ENCODE measurements at regions not wholly inside any gene's neighbourhood (a gene's known extent, or its start where the extent isn't known, plus 50 kb on each side); places are given as distances from the start of the nearest gene placed in this dataset.

GRCh38 chr5:42878550-42878949, 66.9 kb upstream of the SELENOP start:
- intact Hi-C loops (cut with DNase I; ENCODE audit: low total_unique reads) = no loop called here
- no peaks in the 10 kb centered on the region for H3K9me3 ChIP-seq
- H3K4me1 ChIP-seq = no peaks in the 10 kb centered on the region
- TF ChIP-seq POLR2A (IDR thresholded peaks at IDR 0.05) = no peak
- TF ChIP-seq CTCF (IDR thresholded peaks at IDR 0.05) = no peak
- H3K36me3 ChIP-seq = no peaks in the 10 kb centered on the region
- no peak overlapping the region for H3K4me3 ChIP-seq
- DNase-seq = no peak
- H3K27ac ChIP-seq = no peak overlapping the region
- H3K27me3 ChIP-seq = no peaks in the 10 kb centered on the region

- no peaks in the 10 kb centered on the region for H3K36me3 ChIP-seq
- intact Hi-C loops (cut with DNase I; ENCODE audit: low total_unique reads) = no loop called here
- no peaks in the 10 kb centered on the region for H3K27me3 ChIP-seq
- H3K9me3 ChIP-seq = no peaks in the 10 kb centered on the region
- TF ChIP-seq CTCF (IDR thresholded peaks at IDR 0.05) = no peak
- TF ChIP-seq POLR2A (IDR thresholded peaks at IDR 0.05) = no peak
- H3K27ac ChIP-seq = no peak overlapping the region
- H3K4me1 ChIP-seq = no peaks in the 10 kb centered on the region
- no peak overlapping the region for H3K4me3 ChIP-seq
- no peak for DNase-seq
Measured at GRCh38 chr5:42878041-42878440, 66.3 kb upstream of the SELENOP start.

GRCh38 chr5:42877431-42877830, 65.7 kb upstream of the SELENOP start:
- intact Hi-C loops (cut with DNase I; ENCODE audit: low total_unique reads) = no loop called here
- no peak for DNase-seq

GRCh38 chr5:42876375-42876844, 64.7 kb upstream of the SELENOP start:
- Histone ChIP-seq H3K27ac (no peak overlapping the region), H3K27me3 (no peaks in the 10 kb centered on the region), H3K4me1 (no peaks in the 10 kb centered on the region), H3K9me3 (no peaks in the 10 kb centered on the region), H3K36me3 (no peaks in the 10 kb centered on the region), H3K4me3 (no peak overlapping the region)
- intact Hi-C loops (cut with DNase I; ENCODE audit: low total_unique reads) = no loop called here
- DNase-seq = no peak
- TF ChIP-seq POLR2A (IDR thresholded peaks at IDR 0.05) (no peak), CTCF (IDR thresholded peaks at IDR 0.05) (no peak)

More at GRCh38 chr5:42877431-42877830, 65.7 kb upstream of the SELENOP start:
- no peaks in the 10 kb centered on the region for H3K9me3 ChIP-seq
- H3K27ac ChIP-seq = no peak overlapping the region
- H3K27me3 ChIP-seq = no peaks in the 10 kb centered on the region
- TF ChIP-seq POLR2A (IDR thresholded peaks at IDR 0.05) = no peak
- TF ChIP-seq CTCF (IDR thresholded peaks at IDR 0.05) = no peak
- no peaks in the 10 kb centered on the region for H3K4me1 ChIP-seq
- no peak overlapping the region for H3K4me3 ChIP-seq
- H3K36me3 ChIP-seq = no peaks in the 10 kb centered on the region

- Histone ChIP-seq H3K9me3 (no peaks in the 10 kb centered on the region), H3K4me3 (no peak overlapping the region), H3K27me3 (no peaks in the 10 kb centered on the region), H3K4me1 (no peaks in the 10 kb centered on the region), H3K27ac (no peak overlapping the region), H3K36me3 (no peaks in the 10 kb centered on the region)
- DNase-seq = no peak
- TF ChIP-seq CTCF (IDR thresholded peaks at IDR 0.05) (no peak), POLR2A (IDR thresholded peaks at IDR 0.05) (no peak)
- intact Hi-C loops (cut with DNase I; ENCODE audit: low total_unique reads) = no loop called here
Measured at GRCh38 chr5:42875785-42876374, 64.2 kb upstream of the SELENOP start.

All from uterus (tissue), 3 donors.